Hepatocyte (in vitro differentiated cells): ENCODE measurements at regions not wholly inside any gene's neighbourhood (a gene's known extent, or its start where the extent isn't known, plus 50 kb on each side); places are given as distances from the start of the nearest gene placed in this dataset.

Experiments
- CTCF ChIP-seq: fragments of 200-600 bp; sonication (generic); IDR thresholded peaks from 2 replicates; pipeline ENCODE4 v1.5.1; 2016; ENCODE audit warnings: antibody characterized with exemption, mild to moderate bottlenecking; ENCODE audit not compliant: poor library complexity
- EZH2phosphoT487 ChIP-seq: fragments of 200-600 bp; sonication (generic); IDR thresholded peaks from one replicate; pipeline ENCODE4 v1.6.1; 2018; ENCODE audit warnings: antibody characterized with exemption, mild to moderate bottlenecking, low read depth, moderate library complexity; ENCODE audit not compliant: unreplicated experiment, severe bottlenecking

GRCh38 chr4:28886934-28887333, 1833.2 kb upstream of the PCDH7 start:
- TF ChIP-seq EZH2phosphoT487 (no peak), CTCF (no peak)
